GM11168 (cell line): ENCODE measurements at regions not wholly inside any gene's neighbourhood (a gene's known extent, or its start where the extent isn't known, plus 50 kb on each side); places are given as distances from the start of the nearest gene placed in this dataset.
"Not testable (repeated sequence)": the region's sequence is repeated elsewhere in the genome, so short reads cannot be mapped to it uniquely, and the experiment has no call there.

ENCODE experiments used
- in situ Hi-C: fragments of 300-500 bp; cut with MboI; formaldehyde crosslinking; loops from one replicate; pipeline ENCODE4 v1.12.0; 2022; ENCODE audit warnings: low sequenced_read_pairs; ENCODE audit not compliant: unreplicated experiment

GRCh38 chr2:15681089-15681885 is 89.6 kb downstream of the DDX1 start:
- in situ Hi-C loops = no loop called here

GRCh38 chr2:15682354-15682753 is 90.7 kb downstream of the DDX1 start:
- in situ Hi-C loops = no loop called here

DNA sequence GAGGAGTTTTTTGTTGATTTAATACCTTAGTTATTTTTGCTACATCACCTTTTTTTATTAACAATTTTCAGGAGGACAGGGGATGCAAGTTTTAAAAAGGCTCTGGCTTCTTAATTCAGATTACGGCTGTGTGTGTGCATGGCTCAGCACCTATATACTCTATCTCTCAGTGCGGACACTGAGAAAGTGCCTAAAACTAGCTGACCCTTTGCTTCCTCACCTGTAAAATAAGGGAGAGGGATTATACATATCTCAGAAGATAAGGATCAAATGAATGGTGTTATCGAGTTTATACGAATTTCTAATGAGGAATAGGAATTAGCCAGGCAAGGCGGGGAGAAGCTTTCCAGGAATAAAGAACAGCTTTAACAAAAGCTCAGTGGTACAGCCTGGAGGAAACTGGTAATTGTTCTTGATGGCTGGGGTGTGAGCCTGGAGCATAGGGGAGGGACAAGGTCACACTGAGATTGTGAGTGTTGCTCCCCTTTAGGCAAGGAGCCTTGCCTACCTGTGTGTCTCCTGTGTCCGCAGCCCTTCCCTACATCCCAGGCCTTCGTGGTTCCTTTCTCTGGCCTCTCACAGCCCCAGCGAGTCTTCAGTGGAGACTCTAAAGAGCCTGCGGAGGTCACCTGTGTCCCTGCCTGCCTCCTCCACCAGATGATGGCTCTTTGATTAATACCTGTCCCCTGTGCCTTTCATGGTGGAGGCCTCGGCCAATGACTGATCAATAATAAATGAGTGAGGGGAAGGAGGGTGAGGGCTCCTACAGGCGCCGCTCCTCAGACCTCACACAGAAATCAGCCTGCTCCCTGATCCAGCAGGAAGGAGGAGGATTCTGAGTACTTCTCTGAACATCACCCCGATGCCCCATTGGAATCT is 92.7 kb downstream of the DDX1 start:
- in situ Hi-C loops = no loop called here

DNA sequence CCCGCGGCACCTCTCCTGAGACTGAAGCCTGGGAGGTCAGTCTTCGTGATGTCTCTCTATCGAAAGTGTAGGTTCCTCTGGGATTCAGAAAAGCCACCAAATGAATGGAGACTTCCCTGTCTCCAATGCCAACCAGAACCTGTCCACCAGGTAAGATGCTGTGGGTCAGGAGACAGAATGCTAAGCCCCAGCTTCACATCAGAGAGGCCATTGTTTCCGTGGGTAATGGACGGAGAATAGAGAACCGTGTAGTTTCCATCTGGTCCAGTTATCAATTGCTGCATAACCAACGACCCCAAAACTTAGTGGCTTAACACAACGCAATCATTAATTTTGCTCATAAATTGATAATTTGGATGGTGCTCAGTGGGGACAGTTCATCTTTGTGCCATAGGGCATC is 93.5 kb downstream of the DDX1 start:
- in situ Hi-C loops = no loop called here

GRCh38 chr2:15686643-15687042 is 95.0 kb downstream of the DDX1 start:
- in situ Hi-C loops = no loop called here

DNA sequence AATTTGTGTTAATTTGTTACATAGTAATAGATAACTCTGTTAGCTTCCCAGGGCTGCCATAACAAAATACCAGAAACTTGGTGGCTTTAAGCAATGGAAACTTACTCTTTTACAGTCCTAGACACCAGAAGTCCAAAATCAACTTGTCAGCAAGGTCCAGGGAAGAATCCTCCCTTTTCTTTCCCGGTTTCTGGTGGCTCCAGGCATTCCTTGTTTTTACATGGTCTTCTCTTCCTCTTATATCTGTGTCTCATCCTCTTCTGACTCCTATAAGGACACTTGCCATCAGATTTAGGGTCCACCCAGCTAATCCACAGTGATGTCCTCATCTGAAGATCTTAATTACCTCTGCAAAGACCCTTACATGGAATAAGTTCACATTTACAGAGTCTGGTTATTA is 95.6 kb downstream of the DDX1 start:
- in situ Hi-C loops = no loop called here

DNA sequence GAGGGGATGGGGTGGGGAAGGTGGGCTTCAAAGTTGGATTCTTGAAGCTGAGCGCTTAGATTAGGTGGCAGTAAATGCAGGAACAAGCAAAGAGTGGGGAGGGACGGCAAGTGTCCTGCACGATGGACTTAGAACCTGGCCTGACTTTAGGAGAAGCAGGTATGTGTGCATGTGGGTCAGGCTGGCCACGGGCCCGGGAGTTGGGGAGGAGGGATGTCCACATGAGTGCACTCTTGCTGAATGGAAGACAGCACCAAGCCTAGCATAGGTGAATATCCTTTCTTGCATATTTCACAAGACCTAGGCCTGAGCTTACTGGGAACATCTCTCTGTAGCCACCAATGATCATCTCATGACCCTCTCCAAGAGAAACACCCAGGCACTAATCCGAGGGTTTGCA is 96.1 kb downstream of the DDX1 start:
- in situ Hi-C loops = no loop called here

GRCh38 chr2:15688924-15689568 is 97.4 kb downstream of the DDX1 start:
- in situ Hi-C loops = no loop called here

DNA sequence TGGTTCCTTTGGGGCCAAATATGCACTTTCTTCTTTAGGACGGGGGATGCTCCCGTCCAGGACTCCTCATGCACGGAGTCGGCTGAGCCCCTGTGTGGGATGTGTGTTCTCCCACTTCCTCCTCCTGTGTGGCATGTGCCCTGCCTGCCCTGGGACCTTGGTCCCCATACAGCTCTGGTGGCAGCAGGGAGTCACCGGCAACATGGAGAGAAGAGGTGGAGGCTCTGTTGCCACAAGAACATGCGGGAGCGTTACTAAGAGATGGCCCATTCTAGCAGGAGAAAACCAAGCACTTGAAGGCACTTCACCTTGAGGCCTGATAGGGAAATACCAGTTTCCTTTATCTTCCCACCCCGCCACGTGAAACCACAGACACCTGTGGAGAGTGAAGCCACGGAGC is 98.0 kb downstream of the DDX1 start:
- in situ Hi-C loops = no loop called here

DNA sequence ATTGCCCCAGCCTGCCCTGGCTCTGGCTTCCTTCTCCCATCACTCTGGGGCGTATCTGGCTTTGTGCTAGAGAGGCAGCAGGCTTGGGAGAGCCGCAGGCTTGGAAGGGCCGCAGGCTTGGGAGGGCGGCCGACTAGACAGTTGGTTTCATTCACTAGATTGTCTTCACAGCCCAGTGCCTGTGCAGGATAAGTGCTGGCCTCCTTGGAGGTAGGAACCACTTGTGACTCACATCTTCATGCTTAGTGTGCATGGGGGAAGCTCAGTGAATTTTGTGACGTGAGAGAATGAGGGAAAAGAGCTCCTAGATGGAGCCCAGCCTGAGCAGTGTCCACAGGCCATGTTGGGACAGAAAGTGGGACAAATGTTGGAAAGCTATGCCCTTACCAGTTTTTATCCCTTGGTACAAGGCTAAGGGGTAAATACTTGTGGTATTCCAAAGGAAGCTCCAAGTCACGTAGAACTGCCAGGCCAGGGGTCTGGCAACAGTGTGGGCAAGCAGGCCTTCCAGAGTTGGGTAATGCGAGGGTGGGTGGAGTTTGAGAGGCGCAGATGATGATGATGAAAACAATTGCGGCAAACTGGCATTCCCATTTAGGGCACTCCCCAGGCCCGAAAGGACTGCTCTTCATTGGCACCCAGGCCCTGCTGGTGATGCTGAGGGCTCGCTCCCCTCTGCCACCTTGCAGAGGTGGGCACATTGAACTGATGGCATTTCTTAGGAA is 100.1 kb downstream of the DDX1 start:
- in situ Hi-C loops = no loop called here

GRCh38 chr2:15692551-15693377 is 101.1 kb downstream of the DDX1 start:
- in situ Hi-C loops = no loop called here

- in situ Hi-C loops = no loop called here
Measured at GRCh38 chr2:15693382-15693781, 101.7 kb downstream of the DDX1 start.

GRCh38 chr2:15693926-15694588 is 102.4 kb downstream of the DDX1 start:
- in situ Hi-C loops = no loop called here

- in situ Hi-C loops = no loop called here
Measured at GRCh38 chr2:15694589-15694986, 102.9 kb downstream of the DDX1 start.

GRCh38 chr2:15695582-15696330 is 104.1 kb downstream of the DDX1 start:
- in situ Hi-C loops = no loop called here

GRCh38 chr2:15696606-15697170 is 105.0 kb downstream of the DDX1 start:
- in situ Hi-C loops = not testable (repeated sequence)

- in situ Hi-C loops = no loop called here
Measured at GRCh38 chr2:15700131-15700530, 108.5 kb downstream of the DDX1 start.
